Neural cell (in vitro differentiated cells): ENCODE measurements at regions not wholly inside any gene's neighbourhood (a gene's known extent, or its start where the extent isn't known, plus 50 kb on each side); places are given as distances from the start of the nearest gene placed in this dataset.

Experiments used
- H2AFZ ChIP-seq: fragments of 200-600, 300-800 bp; sonication (generic), shearing (Covaris generic); 2 replicates; pipeline ENCODE4 v1.6.0; 2014; ENCODE audit warnings: low read depth, mild to moderate bottlenecking, antibody characterized with exemption, low read length, moderate library complexity
- H3F3A ChIP-seq: fragments of 200-600 bp; shearing (Covaris generic); 2 replicates; pipeline ENCODE4 v1.6.1; 2016; ENCODE audit warnings: mild to moderate bottlenecking, moderate library complexity, mixed read lengths, antibody characterized with exemption, low read length; ENCODE audit not compliant: insufficient read depth, poor library complexity, severe bottlenecking
- H3K27ac ChIP-seq: fragments of 200-600, 300-800 bp; sonication (generic), shearing (Covaris generic); 2 replicates; pipeline ENCODE4 v1.5.1; 2014; ENCODE audit warnings: mild to moderate bottlenecking, low read length, moderate library complexity
- H3K27me3 ChIP-seq: fragments of 300-800, 200-600 bp; sonication (generic), shearing (Covaris generic); 2 replicates; pipeline ENCODE4 v1.6.0; 2014; ENCODE audit warnings: mild to moderate bottlenecking, low read depth, low read length, moderate library complexity; ENCODE audit not compliant: insufficient read depth
- H3K36me3 ChIP-seq: fragments of 300-800, 200-600 bp; sonication (generic), shearing (Covaris generic); 2 replicates; pipeline ENCODE4 v1.5.1; 2014; ENCODE audit warnings: mild to moderate bottlenecking, antibody characterized with exemption, low read length, moderate library complexity; ENCODE audit not compliant: insufficient read depth
- H3K4me2 ChIP-seq: fragments of 300-800, 200-600 bp; sonication (generic), shearing (Covaris generic); 2 replicates; pipeline ENCODE4 v1.6.0; 2014; ENCODE audit warnings: mild to moderate bottlenecking, low read length
- H3K4me3 ChIP-seq: fragments of 300-800, 200-600 bp; sonication (generic), shearing (Covaris generic); 2 replicates; pipeline ENCODE4 v1.5.1; 2014; ENCODE audit warnings: mild to moderate bottlenecking, low read length, moderate library complexity
- H3K79me2 ChIP-seq: fragments of 200-600 bp; shearing (Covaris generic); replicated peaks from 2 replicates; pipeline ENCODE4 v1.6.0; 2014; ENCODE audit warnings: mild to moderate bottlenecking, low read length, moderate library complexity; ENCODE audit not compliant: insufficient read depth
- H3K9ac ChIP-seq: fragments of 300-800, 200-600 bp; sonication (generic), shearing (Covaris generic); 2 replicates; pipeline ENCODE4 v1.6.1; 2016; ENCODE audit warnings: mild to moderate bottlenecking, low read length, mixed read lengths
- H3K9me2 ChIP-seq: fragments of 200-600 bp; shearing (Covaris generic); 2 replicates; pipeline ENCODE4 v1.6.1; 2016; ENCODE audit warnings: mild to moderate bottlenecking, low read length, mixed read lengths; ENCODE audit not compliant: insufficient read depth
- H3K9me3 ChIP-seq: fragments of 200-600, 300-800 bp; sonication (generic), shearing (Covaris generic); 2 replicates; pipeline ENCODE4 v1.6.1; 2016; ENCODE audit warnings: mild to moderate bottlenecking, mixed run types, low read length, moderate library complexity, mixed read lengths
- H4K20me1 ChIP-seq: fragments of 200-600 bp; shearing (Covaris generic); 2 replicates; pipeline ENCODE4 v1.6.1; 2016; ENCODE audit warnings: mild to moderate bottlenecking, mixed run types; ENCODE audit not compliant: insufficient read depth
- CTCF ChIP-seq: fragments of 450-650 bp; IDR thresholded peaks from 2 replicates; pipeline ENCODE4 v1.5.1; 2014; ENCODE audit warnings: antibody characterized with exemption, mild to moderate bottlenecking, moderate library complexity; ENCODE audit not compliant: poor library complexity, severe bottlenecking
- EP300 ChIP-seq: fragments of 450-650 bp; conservative IDR thresholded peaks from 2 replicates; pipeline ENCODE4 v1.6.1; 2014; ENCODE audit warnings: antibody characterized with exemption, mild to moderate bottlenecking, moderate library complexity; ENCODE audit not compliant: poor library complexity, severe bottlenecking
- EZH2 ChIP-seq: fragments of 200-600, 300-800 bp; shearing (Covaris generic), sonication (generic); IDR thresholded peaks from 2 replicates; pipeline ENCODE4 v1.6.1; 2014; ENCODE audit warnings: antibody characterized with exemption, low read length, borderline replicate concordance, mild to moderate bottlenecking; ENCODE audit not compliant: insufficient read depth, poor library complexity, severe bottlenecking
- MXI1 ChIP-seq: fragments of 450-650 bp; conservative IDR thresholded peaks from 2 replicates; pipeline ENCODE4 v1.6.1; 2014; ENCODE audit warnings: antibody characterized with exemption, mild to moderate bottlenecking; ENCODE audit not compliant: poor library complexity, severe bottlenecking
- POLR2AphosphoS5 ChIP-seq: IDR thresholded peaks from 2 replicates; pipeline ENCODE4 v1.6.1; 2012
- RAD21 ChIP-seq: fragments of 450-650 bp; conservative IDR thresholded peaks from 2 replicates; pipeline ENCODE4 v1.6.1; 2014; ENCODE audit warnings: antibody characterized with exemption, mild to moderate bottlenecking, moderate library complexity
- REST ChIP-seq: IDR thresholded peaks from 2 replicates; pipeline ENCODE4 v1.6.1; 2012; ENCODE audit warnings: borderline replicate concordance
- SMC3 ChIP-seq: fragments of 450-650 bp; conservative IDR thresholded peaks from 2 replicates; pipeline ENCODE4 v1.6.1; 2014; ENCODE audit warnings: antibody characterized with exemption, mild to moderate bottlenecking, moderate library complexity; ENCODE audit not compliant: poor library complexity
- TAF1 ChIP-seq: IDR thresholded peaks from 2 replicates; pipeline ENCODE4 v1.6.1; 2012; ENCODE audit warnings: low read depth

DNA sequence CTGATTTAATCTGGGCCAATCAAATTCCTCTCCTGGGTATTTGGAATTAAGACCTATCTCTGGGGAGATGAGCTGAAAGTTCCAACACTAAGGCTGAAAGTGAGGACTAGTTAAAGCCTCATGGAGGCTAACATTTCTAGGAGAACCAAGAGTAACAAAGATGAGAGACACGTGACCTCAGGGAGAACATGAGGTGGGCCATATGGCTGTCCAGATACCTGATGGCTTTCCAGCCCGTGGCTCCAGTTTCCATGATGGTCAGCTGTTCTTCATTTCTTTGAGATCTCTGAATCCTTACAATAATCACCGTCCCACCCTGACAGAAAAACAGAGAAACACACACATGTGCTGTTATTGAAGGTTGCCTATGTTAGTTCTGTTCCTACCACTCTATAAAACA, 66.1 kb downstream of the LEPR start:
- Histone ChIP-seq H3K9ac (no peak overlapping the region), H3K27ac (no peak overlapping the region), H3K79me2 (no peaks in the 10 kb centered on the region), H3K9me3 (no peaks in the 10 kb centered on the region), H3K9me2 (no peaks in the 10 kb centered on the region), H3K27me3 (no peaks in the 10 kb centered on the region), H2AFZ (no peak overlapping the region), H3F3A (no peaks in the 10 kb centered on the region), H3K4me3 (no peak overlapping the region), H3K4me2 (no peak overlapping the region), H4K20me1 (no peaks in the 10 kb centered on the region), H3K36me3 (no peaks in the 10 kb centered on the region)
- TF ChIP-seq TAF1 (no peak), RAD21 (no peak), MXI1 (no peak), EZH2 (no peak), REST (no peak), SMC3 (no peak), CTCF (no peak), EP300 (no peak), POLR2AphosphoS5 (no peak)

DNA sequence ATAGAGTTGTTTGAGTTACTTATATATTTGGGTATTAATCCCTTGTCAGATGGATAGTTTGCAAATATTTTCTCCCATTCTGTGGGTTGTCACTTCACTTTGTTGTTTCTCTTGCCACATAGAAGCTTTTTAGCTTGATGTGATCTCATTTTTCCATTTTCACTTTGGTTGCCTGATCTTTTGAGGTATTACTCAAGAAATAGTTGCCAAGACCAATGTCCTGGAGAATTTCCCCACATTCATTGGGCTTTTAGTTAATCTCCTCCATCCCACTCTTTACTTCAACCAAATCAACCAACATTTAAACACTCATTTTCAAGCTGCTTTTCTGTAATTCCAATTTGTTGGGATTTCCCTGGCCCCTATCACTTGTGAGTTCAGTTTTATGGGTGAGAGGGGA, 69.0 kb downstream of the LEPR start:
- Histone ChIP-seq H3K9me2 (no peaks in the 10 kb centered on the region), H3K9ac (no peak overlapping the region), H3K27ac (no peak overlapping the region), H2AFZ (no peak overlapping the region), H3K4me2 (no peak overlapping the region), H3K4me3 (no peak overlapping the region), H3K36me3 (no peaks in the 10 kb centered on the region), H4K20me1 (no peaks in the 10 kb centered on the region), H3K9me3 (no peaks in the 10 kb centered on the region), H3K79me2 (no peaks in the 10 kb centered on the region), H3F3A (no peaks in the 10 kb centered on the region), H3K27me3 (no peaks in the 10 kb centered on the region)
- TF ChIP-seq CTCF: no peak
